ENCODE measurements at regions not wholly inside any gene's neighbourhood (a gene's known extent, or its start where the extent isn't known, plus 50 kb on each side); places are given as distances from the start of the nearest gene placed in this dataset.
"Not testable (repeated sequence)": the region's sequence is repeated elsewhere in the genome, so short reads cannot be mapped to it uniquely, and the experiment has no call there.

GRCh38 chr13:78085434-78086225 lies 167.0 kb upstream of the EDNRB start:
- DNase-seq (ENCODE audit: low read depth, low spot score): peak; percentile 2

GRCh38 chr13:78084401-78084800 lies 165.8 kb upstream of the EDNRB start:
- DNase-seq (ENCODE audit: low read depth, low spot score): no peak

- DNase-seq (ENCODE audit: low read depth, low spot score): peak; percentile 29
Observed at GRCh38 chr13:78078168-78078567, 159.5 kb upstream of the EDNRB start.

GRCh38 chr13:78067290-78067689 lies 148.7 kb upstream of the EDNRB start:
- DNase-seq (ENCODE audit: low read depth, low spot score): no peak

GRCh38 chr13:78065141-78065540 lies 146.5 kb upstream of the EDNRB start:
- no peak for DNase-seq (ENCODE audit: low read depth, low spot score)

- no peak for DNase-seq (ENCODE audit: low read depth, low spot score)
Observed at GRCh38 chr13:78061806-78062205, 143.2 kb upstream of the EDNRB start.

GRCh38 chr13:78060966-78061365 lies 142.3 kb upstream of the EDNRB start:
- no peak for DNase-seq (ENCODE audit: low read depth, low spot score)

GRCh38 chr13:78056865-78057264 lies 138.2 kb upstream of the EDNRB start:
- DNase-seq (ENCODE audit: low read depth, low spot score): not testable (repeated sequence)

GRCh38 chr13:78054157-78054556 lies 135.5 kb upstream of the EDNRB start:
- peak; percentile 10 for DNase-seq (ENCODE audit: low read depth, low spot score)

GRCh38 chr13:78047151-78047550 lies 128.5 kb upstream of the EDNRB start:
- DNase-seq (ENCODE audit: low read depth, low spot score): no peak

- DNase-seq (ENCODE audit: low read depth, low spot score): no peak
Observed at GRCh38 chr13:78046331-78046730, 127.7 kb upstream of the EDNRB start.

- DNase-seq (ENCODE audit: low read depth, low spot score): no peak
Observed at GRCh38 chr13:78045916-78046315, 127.3 kb upstream of the EDNRB start.

GRCh38 chr13:78041366-78041765 lies 122.7 kb upstream of the EDNRB start:
- DNase-seq (ENCODE audit: low read depth, low spot score): not testable (repeated sequence)

GRCh38 chr13:78040205-78040830 lies 121.7 kb upstream of the EDNRB start:
- peak; percentile 4 for DNase-seq (ENCODE audit: low read depth, low spot score)

GRCh38 chr13:78036841-78037240 lies 118.2 kb upstream of the EDNRB start:
- DNase-seq (ENCODE audit: low read depth, low spot score): no peak

- DNase-seq (ENCODE audit: low read depth, low spot score): no peak
Observed at GRCh38 chr13:78035500-78035899, 116.9 kb upstream of the EDNRB start.

GRCh38 chr13:78033509-78033908 lies 114.9 kb upstream of the EDNRB start:
- DNase-seq (ENCODE audit: low read depth, low spot score): no peak

GRCh38 chr13:78032132-78032531 lies 113.5 kb upstream of the EDNRB start:
- DNase-seq (ENCODE audit: low read depth, low spot score): no peak

GRCh38 chr13:78030341-78030896 lies 111.8 kb upstream of the EDNRB start:
- no peak for DNase-seq (ENCODE audit: low read depth, low spot score)

- no peak for DNase-seq (ENCODE audit: low read depth, low spot score)
Observed at GRCh38 chr13:78029901-78030300, 111.3 kb upstream of the EDNRB start.

GRCh38 chr13:78028960-78029359 lies 110.3 kb upstream of the EDNRB start:
- DNase-seq (ENCODE audit: low read depth, low spot score): no peak

- no peak for DNase-seq (ENCODE audit: low read depth, low spot score)
Observed at GRCh38 chr13:78024996-78025395, 106.4 kb upstream of the EDNRB start.
